Tibial nerve (tissue), 4 donors: ENCODE measurements at regions not wholly inside any gene's neighbourhood (a gene's known extent, or its start where the extent isn't known, plus 50 kb on each side); places are given as distances from the start of the nearest gene placed in this dataset.

Source experiments
- DNase-seq, 2 donors: peaks; one replicate each; pipeline ENCODE4 v3.0.0-alpha.2; 2019; ENCODE audit warnings: low spot score in 2 of 2
- H3K27ac ChIP-seq, 4 donors: fragments of 200-600 bp; sonication (generic) in 3 of 4; one replicate each; pipeline ENCODE4 v1.5.1; 2017 to 2019; ENCODE audit warnings: mild to moderate bottlenecking in 1 of 4
- H3K27me3 ChIP-seq, 2 donors: fragments of 200-600 bp; sonication (generic) in 1 of 2; one replicate each; pipeline versions ENCODE4 v1.5.1 to v1.6.0; 2017 to 2019
- H3K36me3 ChIP-seq, 3 donors: fragments of 200-600 bp; sonication (generic); one replicate each; pipeline ENCODE4 v1.5.1; 2018 to 2019
- H3K4me1 ChIP-seq, 4 donors: fragments of 200-600 bp; sonication (generic) in 3 of 4; one replicate each; pipeline ENCODE4 v1.5.1; 2017 to 2019
- H3K4me3 ChIP-seq, 4 donors: fragments of 200-600 bp; sonication (generic) in 3 of 4; one replicate each; pipeline ENCODE4 v1.5.1; 2017 to 2019; ENCODE audit warnings: mild to moderate bottlenecking in 1 of 4, moderate library complexity in 1 of 4
- H3K9me3 ChIP-seq, 4 donors: fragments of 200-600 bp; sonication (generic) in 3 of 4; one replicate each; pipeline ENCODE4 v1.5.1; 2017 to 2019
- CTCF ChIP-seq, 5 experiments: fragments of 200-600 bp in 3 of 5; fragments of 450-650 bp in 2 of 5; sonication (generic) in 3 of 5; IDR thresholded peaks; one replicate each; pipeline ENCODE4 v1.5.1; 2016 to 2019; ENCODE audit warnings: antibody characterized with exemption in 5 of 5, mild to moderate bottlenecking in 3 of 5, moderate library complexity in 2 of 5
- EP300 ChIP-seq, 2 donors: sonication (generic); formaldehyde crosslinking; IDR thresholded peaks; one replicate each; pipeline ENCODE4 v1.6.1; 2017; ENCODE audit warnings: antibody characterized with exemption in 2 of 2, mild to moderate bottlenecking in 1 of 2
- POLR2A ChIP-seq, 2 donors: fragments of 450-650 bp; IDR thresholded peaks; one replicate each; pipeline ENCODE4 v1.6.1; 2017; ENCODE audit warnings: antibody characterized with exemption in 2 of 2, mild to moderate bottlenecking in 2 of 2, moderate library complexity in 2 of 2
- WGBS, 2 donors: methylation state at CpG; one replicate each; pipeline ENCODE4 v1.1.5; 2018; 5-methylcytosine and 5-hydroxymethylcytosine counted together

- Histone ChIP-seq H3K36me3 (no peaks in the 10 kb centered on the region), H3K27me3 (no peaks in the 10 kb centered on the region), H3K4me3 (no peak overlapping the region), H3K27ac (no peak overlapping the region), H3K9me3 (no peaks in the 10 kb centered on the region), H3K4me1 (peaks cover 0 to 14% (median 0%) of the 10 kb centered on the region in 4 donors)
- 82 to 83% methylated on average over 4 of the region's 4 CpGs for WGBS, 2 donors
- no peak for TF ChIP-seq EP300 (IDR thresholded peaks at IDR 0.05)
- no peak for TF ChIP-seq CTCF (IDR thresholded peaks at IDR 0.05)
- no peak for TF ChIP-seq POLR2A (IDR thresholded peaks at IDR 0.05)
- no peak for DNase-seq
Observed at GRCh38 chr21:41561701-41562100, 53.7 kb upstream of the TMPRSS2 start.

GRCh38 chr21:41560661-41561158, 52.8 kb upstream of the TMPRSS2 start:
- no peaks in the 10 kb centered on the region for H3K36me3 ChIP-seq
- WGBS, 2 donors: 40 to 61% methylated on average over 9 of the region's 9 CpGs
- H3K27ac ChIP-seq: peak overlapping the region in 1 of 4 donors; percentile 40
- DNase-seq: no peak
- TF ChIP-seq CTCF (IDR thresholded peaks at IDR 0.05): no peak
- no peak for TF ChIP-seq EP300 (IDR thresholded peaks at IDR 0.05)
- no peak for TF ChIP-seq POLR2A (IDR thresholded peaks at IDR 0.05)
- H3K4me1 ChIP-seq: peaks cover 0 to 14% (median 0%) of the 10 kb centered on the region in 4 donors
- H3K4me3 ChIP-seq: no peak overlapping the region
- no peaks in the 10 kb centered on the region for H3K9me3 ChIP-seq
- no peaks in the 10 kb centered on the region for H3K27me3 ChIP-seq

- TF ChIP-seq EP300 (IDR thresholded peaks at IDR 0.05) (no peak), POLR2A (IDR thresholded peaks at IDR 0.05) (no peak), CTCF (IDR thresholded peaks at IDR 0.05) (no peak)
- Histone ChIP-seq H3K9me3 (no peaks in the 10 kb centered on the region), H3K4me1 (peaks cover 0 to 14% (median 0%) of the 10 kb centered on the region in 4 donors), H3K36me3 (no peaks in the 10 kb centered on the region), H3K27ac (peak overlapping the region in 1 of 4 donors; percentile 19), H3K4me3 (no peak overlapping the region), H3K27me3 (no peaks in the 10 kb centered on the region)
- WGBS, 2 donors: 52 to 54% methylated on average over 15 of the region's 15 CpGs
- no peak for DNase-seq
Observed at GRCh38 chr21:41559658-41560631, 52.0 kb upstream of the TMPRSS2 start.

GRCh38 chr21:41558842-41559241, 50.9 kb upstream of the TMPRSS2 start:
- Histone ChIP-seq H3K4me3 (no peak overlapping the region), H3K36me3 (no peaks in the 10 kb centered on the region), H3K27me3 (no peaks in the 10 kb centered on the region), H3K4me1 (peaks cover 0 to 14% (median 0%) of the 10 kb centered on the region in 4 donors), H3K27ac (no peak overlapping the region), H3K9me3 (no peaks in the 10 kb centered on the region)
- no peak for DNase-seq
- TF ChIP-seq EP300 (IDR thresholded peaks at IDR 0.05): no peak
- TF ChIP-seq POLR2A (IDR thresholded peaks at IDR 0.05): no peak
- no peak for TF ChIP-seq CTCF (IDR thresholded peaks at IDR 0.05)

- 87 to 88% methylated on average over 6 of the region's 6 CpGs for WGBS, 2 donors
- Histone ChIP-seq H3K9me3 (no peaks in the 10 kb centered on the region), H3K27ac (no peak overlapping the region), H3K36me3 (no peaks in the 10 kb centered on the region), H3K4me3 (no peak overlapping the region), H3K4me1 (peaks cover 0 to 14% (median 0%) of the 10 kb centered on the region in 4 donors), H3K27me3 (no peaks in the 10 kb centered on the region)
- TF ChIP-seq EP300 (IDR thresholded peaks at IDR 0.05): no peak
- no peak for TF ChIP-seq POLR2A (IDR thresholded peaks at IDR 0.05)
- no peak for TF ChIP-seq CTCF (IDR thresholded peaks at IDR 0.05)
- DNase-seq: no peak
Observed at GRCh38 chr21:41557884-41558283, 49.9 kb upstream of the TMPRSS2 start.
